ENCODE measurements at regions not wholly inside any gene's neighbourhood (a gene's known extent, or its start where the extent isn't known, plus 50 kb on each side); places are given as distances from the start of the nearest gene placed in this dataset.

GRCh38 chr7:54699715-54700114 lies 59.3 kb downstream of the SEC61G start:
- no peak for TF ChIP-seq POLR2A (IDR thresholded peaks at IDR 0.05)
- no peak for TF ChIP-seq CTCF (IDR thresholded peaks at IDR 0.05)
